ENCODE measurements at regions not wholly inside any gene's neighbourhood (a gene's known extent, or its start where the extent isn't known, plus 50 kb on each side); places are given as distances from the start of the nearest gene placed in this dataset.

GRCh38 chr22:44572414-44573207 lies 74.6 kb upstream of the RTL6 start:
- 2% methylated on average over 12 of the region's 14 CpGs for WGBS (ENCODE audit: insufficient coverage, low coverage, missing lambda C conversion rate)
- BruUV-seq (replicated peaks): no TSS peak
- Histone ChIP-seq H2AFZ (ENCODE audit: low read depth, low read length) (no peak overlapping the region), H3K27me3 (ENCODE audit: control insufficient read depth in 2 of 2, insufficient read depth in 2 of 2, low read length in 2 of 2) (peaks cover 2 to 51% of the 10 kb centered on the region in 2 experiments; a peak in 4 of 5 replicates), H3K4me1 (replicated peaks in 1 of 2; ENCODE audit: control insufficient read depth in 2 of 2, insufficient read depth in 2 of 2, low read length in 2 of 2) (peaks cover 0 to 5% of the 10 kb centered on the region in 2 experiments; a peak in 2 of 5 replicates), H3K36me3 (ENCODE audit: control insufficient read depth, insufficient read depth, low read length) (no peaks in the 10 kb centered on the region), H3K79me2 (ENCODE audit: control insufficient read depth, insufficient read depth, low read length) (no peaks in the 10 kb centered on the region), H4K20me1 (replicated peaks; ENCODE audit: control insufficient read depth, insufficient read depth, low read length) (no peaks in the 10 kb centered on the region), H3K4me3 (no peak overlapping the region), H3K9ac (ENCODE audit: insufficient read depth in 1 of 2, low read depth in 2 of 2, low read length in 2 of 2) (no peak overlapping the region), H3K4me2 (ENCODE audit: insufficient read depth, low read length) (no peak overlapping the region), H3K9me3 (replicated peaks; ENCODE audit: control insufficient read depth, insufficient read depth, low read depth, low read length) (no peaks in the 10 kb centered on the region), H3K9me1 (ENCODE audit: control insufficient read depth, insufficient read depth, low read length) (no peaks in the 10 kb centered on the region), H3K27ac (ENCODE audit: extremely low read depth, low read depth, low read length) (no peak overlapping the region)
- intact Hi-C loops (cut with micrococcal nuclease) (no loop called here), in situ Hi-C loops (cut with MboI) (no loop called here)
- TF ChIP-seq CEBPG (CRISPR knock-in tag; IDR thresholded peaks at IDR 0.05) (no peak), CEBPG (tag; conservative IDR thresholded peaks at IDR 0.05 in 1 of 2, IDR thresholded peaks at IDR 0.05 in 1 of 2) (no peak), SPI1 (IDR thresholded peaks at IDR 0.05; ENCODE audit: borderline replicate concordance, low read depth, low read length) (peak; percentile 27; the same call in 1 of the 2 replicates)
- CTCF ChIA-PET (ENCODE audit: low intra/inter-chr PET ratio): no interaction called here
- no peak for DNase-seq (ENCODE audit: extremely low read depth in 1 of 4, low spot score in 3 of 4)
- no peak for ATAC-seq
- FAIRE-seq: no peak
- POLR2A ChIA-PET: interaction anchor here (0.6 kb wide), 2 partner anchors 19 to 1121 kb away, joined by 3 read pairs; no protein-coding TSS in a partner anchor

Measured in K562 (cell line).